ENCODE measurements at regions not wholly inside any gene's neighbourhood (a gene's known extent, or its start where the extent isn't known, plus 50 kb on each side); places are given as distances from the start of the nearest gene placed in this dataset.
"Not testable (repeated sequence)": the region's sequence is repeated elsewhere in the genome, so short reads cannot be mapped to it uniquely, and the experiment has no call there.

- Mint-ChIP-seq H3K27ac (no peak overlapping the region), H3K36me3 (ENCODE audit: low read depth) (no peaks in the 10 kb centered on the region), H3K27me3 (peaks cover 75% of the 10 kb centered on the region), H3K4me3 (no peak overlapping the region), H3K4me1 (peaks cover 16% of the 10 kb centered on the region)
- DNase-seq (no peak), ATAC-seq (no peak)
- no peaks in the 10 kb centered on the region for H3K9me3 ChIP-seq (ENCODE audit: control insufficient read depth, low read length, poor library complexity, severe bottlenecking)
These were observed 64.6 kb upstream of the PRR23C start for GRCh38 chr3:139109271-139109670.

- Mint-ChIP-seq H3K4me3 (no peak overlapping the region), H3K36me3 (ENCODE audit: low read depth) (no peaks in the 10 kb centered on the region), H3K27me3 (peaks cover 75% of the 10 kb centered on the region)
These were observed 65.6 kb upstream of the PRR23C start for GRCh38 chr3:139110072-139110830.

GRCh38 chr3:139110929-139111328 lies 66.2 kb upstream of the PRR23C start:
- not testable (repeated sequence) for H3K4me3 Mint-ChIP-seq; H3K9me3 ChIP-seq (ENCODE audit: control insufficient read depth, low read length, poor library complexity, severe bottlenecking); DNase-seq; H3K36me3 Mint-ChIP-seq (ENCODE audit: low read depth); ATAC-seq
- Mint-ChIP-seq H3K4me1 (peaks cover 16% of the 10 kb centered on the region), H3K27me3 (peaks cover 69% of the 10 kb centered on the region), H3K27ac (peak overlapping the region; percentile 29)

More at GRCh38 chr3:139110072-139110830, 65.6 kb upstream of the PRR23C start:
- no peak for ATAC-seq
- Mint-ChIP-seq H3K27ac (no peak overlapping the region), H3K4me1 (peaks cover 16% of the 10 kb centered on the region)
- DNase-seq, result no peak
- H3K9me3 ChIP-seq (ENCODE audit: control insufficient read depth, low read length, poor library complexity, severe bottlenecking), result no peaks in the 10 kb centered on the region

GRCh38 chr3:139111392-139112229 lies 66.9 kb upstream of the PRR23C start:
- peaks cover 16% of the 10 kb centered on the region for H3K4me1 Mint-ChIP-seq
- H3K9me3 ChIP-seq (ENCODE audit: control insufficient read depth, low read length, poor library complexity, severe bottlenecking), result no peaks in the 10 kb centered on the region
- no peak overlapping the region for H3K4me3 Mint-ChIP-seq
- ATAC-seq (peak; percentile 70), DNase-seq (peak; percentile 18 to 24 (median 18))
- no peaks in the 10 kb centered on the region for H3K36me3 Mint-ChIP-seq (ENCODE audit: low read depth)
- peaks cover 64% of the 10 kb centered on the region for H3K27me3 Mint-ChIP-seq
- no peak overlapping the region for H3K27ac Mint-ChIP-seq

GRCh38 chr3:139112230-139112558 lies 67.5 kb upstream of the PRR23C start:
- no peak overlapping the region for H3K27ac Mint-ChIP-seq
- DNase-seq (no peak), ATAC-seq (no peak)
- H3K4me1 Mint-ChIP-seq, result peaks cover 12% of the 10 kb centered on the region
- H3K4me3 Mint-ChIP-seq, result no peak overlapping the region
- peaks cover 58% of the 10 kb centered on the region for H3K27me3 Mint-ChIP-seq
- H3K36me3 Mint-ChIP-seq (ENCODE audit: low read depth), result no peaks in the 10 kb centered on the region
- H3K9me3 ChIP-seq (ENCODE audit: control insufficient read depth, low read length, poor library complexity, severe bottlenecking), result no peaks in the 10 kb centered on the region

GRCh38 chr3:139113231-139113992 lies 68.7 kb upstream of the PRR23C start:
- H3K4me3 Mint-ChIP-seq, result no peak overlapping the region
- H3K27ac Mint-ChIP-seq, result no peak overlapping the region
- DNase-seq (no peak), ATAC-seq (peak; percentile 27)
- H3K9me3 ChIP-seq (ENCODE audit: control insufficient read depth, low read length, poor library complexity, severe bottlenecking), result no peaks in the 10 kb centered on the region
- peaks cover 54% of the 10 kb centered on the region for H3K27me3 Mint-ChIP-seq
- peaks cover 12% of the 10 kb centered on the region for H3K4me1 Mint-ChIP-seq
- H3K36me3 Mint-ChIP-seq (ENCODE audit: low read depth), result no peaks in the 10 kb centered on the region

- peaks cover 54% of the 10 kb centered on the region for H3K27me3 Mint-ChIP-seq
- no peaks in the 10 kb centered on the region for H3K9me3 ChIP-seq (ENCODE audit: control insufficient read depth, low read length, poor library complexity, severe bottlenecking)
- no peaks in the 10 kb centered on the region for H3K36me3 Mint-ChIP-seq (ENCODE audit: low read depth)
- no peak overlapping the region for H3K27ac Mint-ChIP-seq
- H3K4me1 Mint-ChIP-seq, result peaks cover 12% of the 10 kb centered on the region
- ATAC-seq, result no peak
- no peak for DNase-seq
- H3K4me3 Mint-ChIP-seq, result no peak overlapping the region
These were observed 69.3 kb upstream of the PRR23C start for GRCh38 chr3:139113993-139114375.

- H3K4me3 Mint-ChIP-seq; H3K4me1 Mint-ChIP-seq; H3K9me3 ChIP-seq (ENCODE audit: control insufficient read depth, low read length, poor library complexity, severe bottlenecking); H3K27ac Mint-ChIP-seq; H3K36me3 Mint-ChIP-seq (ENCODE audit: low read depth); ATAC-seq; DNase-seq: not testable (repeated sequence)
- H3K27me3 Mint-ChIP-seq, result peaks cover 31% of the 10 kb centered on the region
These were observed 71.9 kb upstream of the PRR23C start for GRCh38 chr3:139116631-139117030.

- Mint-ChIP-seq H3K36me3 (ENCODE audit: low read depth) (no peaks in the 10 kb centered on the region), H3K4me1 (peaks cover 4% of the 10 kb centered on the region), H3K27me3 (peaks cover 25% of the 10 kb centered on the region), H3K4me3 (no peak overlapping the region), H3K27ac (no peak overlapping the region)
- DNase-seq (no peak), ATAC-seq (peak; percentile 32)
- H3K9me3 ChIP-seq (ENCODE audit: control insufficient read depth, low read length, poor library complexity, severe bottlenecking), result no peaks in the 10 kb centered on the region
These were observed 72.5 kb upstream of the PRR23C start for GRCh38 chr3:139117136-139117675.

- no peak for ATAC-seq
- H3K36me3 Mint-ChIP-seq (ENCODE audit: low read depth), result no peaks in the 10 kb centered on the region
- no peak for DNase-seq
- H3K4me1 Mint-ChIP-seq, result peaks cover under 1% of the 10 kb centered on the region
- H3K4me3 Mint-ChIP-seq, result no peak overlapping the region
- H3K27ac Mint-ChIP-seq, result no peak overlapping the region
- peaks cover 16% of the 10 kb centered on the region for H3K27me3 Mint-ChIP-seq
- H3K9me3 ChIP-seq (ENCODE audit: control insufficient read depth, low read length, poor library complexity, severe bottlenecking), result no peaks in the 10 kb centered on the region
These were observed 73.4 kb upstream of the PRR23C start for GRCh38 chr3:139117883-139118760.

- H3K36me3 Mint-ChIP-seq (ENCODE audit: low read depth), result no peaks in the 10 kb centered on the region
- H3K9me3 ChIP-seq (ENCODE audit: control insufficient read depth, low read length, poor library complexity, severe bottlenecking), result no peaks in the 10 kb centered on the region
- no peak overlapping the region for H3K4me3 Mint-ChIP-seq
- no peak for ATAC-seq
- DNase-seq, result no peak
- no peaks in the 10 kb centered on the region for H3K4me1 Mint-ChIP-seq
- H3K27ac Mint-ChIP-seq, result no peak overlapping the region
- H3K27me3 Mint-ChIP-seq, result peaks cover 9% of the 10 kb centered on the region
These were observed 74.1 kb upstream of the PRR23C start for GRCh38 chr3:139118835-139119234.

GRCh38 chr3:139119331-139120025 lies 74.8 kb upstream of the PRR23C start:
- H3K9me3 ChIP-seq (ENCODE audit: control insufficient read depth, low read length, poor library complexity, severe bottlenecking), result no peaks in the 10 kb centered on the region
- no peak overlapping the region for H3K4me3 Mint-ChIP-seq
- no peak for ATAC-seq
- no peak overlapping the region for H3K27ac Mint-ChIP-seq
- no peaks in the 10 kb centered on the region for H3K4me1 Mint-ChIP-seq
- H3K27me3 Mint-ChIP-seq, result peaks cover 7% of the 10 kb centered on the region
- DNase-seq, result no peak
- no peaks in the 10 kb centered on the region for H3K36me3 Mint-ChIP-seq (ENCODE audit: low read depth)
